Brain pericyte (primary cell): ENCODE measurements at regions not wholly inside any gene's neighbourhood (a gene's known extent, or its start where the extent isn't known, plus 50 kb on each side); places are given as distances from the start of the nearest gene placed in this dataset.
"Not testable (repeated sequence)": the region's sequence is repeated elsewhere in the genome, so short reads cannot be mapped to it uniquely, and the experiment has no call there.

Source experiments
- DNase-seq: peaks from one replicate; pipeline ENCODE4 v3.0.0-alpha.2; 2012; ENCODE audit warnings: low read depth, low spot score

DNA sequence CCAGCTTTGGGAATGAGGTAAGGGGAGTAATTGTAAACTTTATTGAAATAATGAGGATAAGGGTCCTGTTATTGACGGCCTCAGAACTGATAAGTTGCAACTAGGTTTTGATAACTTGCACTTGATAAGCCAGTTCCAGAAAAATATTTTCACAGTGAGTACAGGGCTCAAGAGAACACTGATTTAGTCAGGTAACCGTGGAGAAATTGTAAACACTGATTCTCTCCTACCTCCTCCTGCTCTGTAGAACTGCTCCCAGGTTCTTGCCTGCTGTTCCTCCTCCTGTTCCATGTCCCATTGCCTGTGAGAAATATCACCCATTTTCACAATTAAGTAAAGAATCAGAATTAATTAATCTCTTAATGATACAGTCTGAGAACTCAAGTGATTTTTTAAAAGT, 55.0 kb upstream of the CXXC4 start:
- DNase-seq = no peak

GRCh38 chr4:104559502-104559901, 64.8 kb upstream of the CXXC4 start:
- no peak for DNase-seq

DNA sequence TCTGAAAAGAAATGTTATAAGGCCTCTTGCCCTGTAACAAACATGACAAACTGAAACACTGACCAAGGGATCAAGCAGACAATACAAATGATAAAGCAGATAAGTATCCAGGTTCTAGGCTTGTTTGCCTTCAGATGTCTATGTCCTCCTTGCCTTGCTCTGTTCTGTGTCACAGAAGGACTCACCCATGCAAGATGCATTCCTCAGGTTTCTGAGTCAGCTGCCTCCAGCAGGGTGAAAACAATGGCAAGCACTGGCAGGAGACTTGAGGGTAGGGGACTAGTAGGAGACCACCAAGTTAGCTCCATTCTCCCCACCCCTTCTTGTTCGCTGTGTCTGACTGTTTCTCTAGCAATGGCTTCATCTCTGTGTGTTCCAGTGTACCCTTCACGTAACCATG, 76.6 kb upstream of the CXXC4 start:
- no peak for DNase-seq

- DNase-seq = no peak
Measured at GRCh38 chr4:104574371-104574770, 79.7 kb upstream of the CXXC4 start.

DNA sequence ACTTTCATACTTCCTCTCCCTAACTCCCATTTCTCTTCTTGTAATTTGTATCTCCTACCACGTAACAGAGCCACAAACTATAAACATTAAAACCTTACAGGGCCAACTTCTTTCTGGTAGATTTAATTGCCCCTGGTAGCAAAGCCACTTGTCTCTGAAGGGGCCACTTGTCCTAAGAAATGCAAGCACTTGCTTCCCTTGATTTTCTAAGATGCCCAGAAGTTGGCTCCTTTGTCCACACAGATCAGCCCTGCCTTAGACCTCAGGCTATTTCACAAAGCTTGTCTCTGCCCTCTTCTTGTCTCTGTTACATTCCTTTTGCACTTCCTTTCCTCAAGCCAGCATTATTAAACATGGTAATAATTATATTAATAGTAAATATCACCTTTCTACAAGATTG, 80.6 kb upstream of the CXXC4 start:
- DNase-seq = no peak

DNA sequence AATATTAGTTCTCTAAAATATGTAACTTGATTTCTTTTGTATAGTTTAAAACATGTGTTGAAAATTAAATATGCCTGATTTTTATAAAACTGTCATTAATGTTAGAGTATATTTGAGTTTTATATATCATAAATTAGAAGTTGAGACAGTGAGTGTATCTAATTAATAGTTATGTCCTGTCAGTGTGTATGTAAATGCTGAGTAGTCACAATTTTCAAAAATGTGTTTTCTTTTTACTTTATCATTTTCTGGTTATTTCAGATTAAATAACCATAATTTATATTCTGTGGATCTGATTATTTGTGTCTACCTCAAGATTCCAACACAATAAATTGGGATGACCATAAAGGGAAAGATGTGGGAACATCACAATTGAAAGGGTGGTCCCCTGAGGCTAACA, 82.7 kb upstream of the CXXC4 start:
- DNase-seq = no peak

GRCh38 chr4:104581476-104581875, 86.8 kb upstream of the CXXC4 start:
- not testable (repeated sequence) for DNase-seq

DNA sequence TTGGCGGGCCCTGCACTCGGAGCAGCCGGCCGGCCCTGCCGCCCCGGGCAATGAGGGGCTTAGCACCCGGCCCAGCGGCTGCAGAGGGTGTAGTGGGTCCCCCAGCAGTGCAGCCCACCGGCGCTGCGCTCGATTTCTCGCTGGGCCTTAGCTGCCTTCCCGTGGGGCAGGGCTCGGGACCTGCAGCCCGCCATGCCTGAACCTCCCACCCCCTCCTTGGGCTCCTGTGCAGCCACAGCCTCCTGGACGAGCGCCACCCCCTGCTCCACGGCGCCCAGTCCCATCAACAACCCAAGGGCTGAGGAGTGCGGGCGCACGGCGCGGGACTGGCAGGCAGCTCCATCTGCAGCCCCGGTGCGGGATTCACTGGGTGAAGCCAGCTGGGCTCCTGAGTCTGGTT, 87.4 kb upstream of the CXXC4 start:
- not testable (repeated sequence) for DNase-seq

DNA sequence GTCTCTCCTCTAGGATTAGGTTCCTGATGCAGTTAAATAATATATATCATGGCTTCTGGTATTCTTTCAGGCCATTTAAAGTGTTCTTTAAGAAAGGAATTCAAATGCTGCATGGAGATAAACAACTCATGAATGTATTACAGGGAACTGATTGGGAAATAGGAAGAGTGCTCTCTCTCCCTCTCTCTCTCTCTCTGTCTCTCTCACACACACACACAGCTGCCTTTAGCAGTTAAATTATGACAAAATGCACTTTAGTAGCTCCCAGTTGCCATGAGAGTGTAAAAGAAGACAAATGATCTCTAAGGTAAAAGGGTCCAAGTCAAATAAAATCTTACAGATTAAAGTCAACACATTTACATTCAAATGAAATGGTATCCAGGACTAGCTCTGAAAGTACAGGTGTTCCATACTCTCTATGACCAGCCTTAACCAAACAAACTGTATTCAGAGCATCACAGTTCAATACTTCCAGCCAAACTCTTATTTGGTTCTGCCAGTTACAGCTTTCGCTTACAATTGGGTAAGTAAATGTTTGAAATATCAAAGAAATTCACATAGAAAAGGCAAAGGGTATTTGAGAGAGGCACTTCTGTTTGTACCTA, 94.7 kb upstream of the CXXC4 start:
- no peak for DNase-seq

DNA sequence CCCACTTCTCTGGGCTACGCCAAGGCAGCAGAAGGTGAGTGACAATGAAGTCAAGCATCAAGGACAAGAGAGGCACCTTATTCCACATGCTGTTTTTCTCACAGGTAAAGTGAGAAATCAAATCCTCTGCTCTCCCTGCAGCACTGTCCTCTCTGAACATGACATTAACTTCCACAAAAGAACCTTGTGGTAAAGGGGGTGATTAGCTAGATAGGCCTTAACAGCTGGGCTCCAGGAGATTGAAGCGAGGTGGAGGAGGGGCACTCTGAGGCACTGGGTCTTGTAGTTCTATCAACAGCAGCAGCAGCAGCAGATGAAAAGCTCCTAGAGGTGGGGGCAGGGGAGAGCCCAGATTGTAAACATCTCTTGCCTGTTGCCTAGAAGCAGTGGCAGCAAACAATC, 96.8 kb upstream of the CXXC4 start:
- no peak for DNase-seq

DNA sequence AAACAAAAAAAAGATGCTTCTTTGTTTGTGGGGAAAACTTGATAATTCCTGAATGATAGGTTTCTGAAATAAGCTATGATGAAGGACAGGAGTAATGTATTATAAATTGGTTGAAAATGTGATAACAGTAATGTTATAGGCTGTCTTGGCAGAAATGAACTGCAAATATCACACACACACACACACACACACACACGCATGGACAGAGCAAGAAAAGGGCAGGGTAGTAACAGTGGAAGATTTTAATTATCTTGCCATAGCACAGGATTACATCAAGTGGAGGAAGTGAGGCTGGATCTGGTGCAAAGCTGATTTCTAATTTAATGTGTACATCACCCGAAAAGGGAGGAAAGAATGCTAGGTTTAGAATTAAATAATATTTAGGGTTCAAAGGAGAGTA, 97.5 kb upstream of the CXXC4 start:
- DNase-seq = no peak

DNA sequence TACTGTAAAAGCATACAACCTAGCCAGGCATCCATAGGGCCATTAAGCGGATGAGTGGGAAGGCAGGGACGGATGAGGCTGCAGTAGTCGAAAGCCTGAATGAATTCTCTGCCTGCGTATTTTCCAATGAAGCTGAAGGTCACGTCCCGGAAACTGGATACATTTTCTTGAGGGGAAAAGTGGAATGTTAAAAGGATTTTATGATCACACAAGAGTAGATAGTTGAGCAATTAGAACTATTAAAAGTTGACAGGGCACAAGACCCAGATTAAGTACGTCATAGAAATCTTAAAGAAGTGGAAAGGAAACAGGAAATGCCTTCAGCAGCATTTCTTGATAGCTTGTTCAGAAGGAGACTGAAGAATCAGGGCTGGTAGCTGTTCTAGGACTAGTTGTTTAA, 98.3 kb upstream of the CXXC4 start:
- no peak for DNase-seq

- DNase-seq = no peak
Measured at GRCh38 chr4:104596189-104596588, 101.5 kb upstream of the CXXC4 start.

GRCh38 chr4:104615496-104615895, 120.8 kb upstream of the CXXC4 start:
- DNase-seq = no peak

- DNase-seq = no peak
Measured at GRCh38 chr4:104615926-104616325, 121.2 kb upstream of the CXXC4 start.

DNA sequence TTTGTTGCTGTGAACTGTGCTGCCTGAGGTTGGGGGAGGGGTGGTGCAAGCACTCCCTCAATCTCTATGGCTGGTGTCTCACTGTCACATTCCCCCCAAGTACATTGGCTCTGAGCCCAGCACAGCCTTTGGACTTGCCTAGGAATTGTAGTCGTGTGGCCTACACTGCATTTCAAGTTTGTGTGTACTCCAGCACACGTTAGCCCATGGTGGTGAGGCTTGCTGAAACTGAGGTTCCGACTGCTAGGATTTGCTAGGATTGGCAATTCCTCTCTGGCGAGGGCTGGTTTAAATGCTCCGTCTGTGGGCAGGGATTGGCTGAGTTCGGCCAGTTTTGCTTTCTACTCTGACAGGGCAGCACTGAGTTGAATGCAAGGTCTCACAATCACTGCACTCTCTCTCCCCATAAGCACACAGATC, 121.7 kb upstream of the CXXC4 start:
- no peak for DNase-seq

DNA sequence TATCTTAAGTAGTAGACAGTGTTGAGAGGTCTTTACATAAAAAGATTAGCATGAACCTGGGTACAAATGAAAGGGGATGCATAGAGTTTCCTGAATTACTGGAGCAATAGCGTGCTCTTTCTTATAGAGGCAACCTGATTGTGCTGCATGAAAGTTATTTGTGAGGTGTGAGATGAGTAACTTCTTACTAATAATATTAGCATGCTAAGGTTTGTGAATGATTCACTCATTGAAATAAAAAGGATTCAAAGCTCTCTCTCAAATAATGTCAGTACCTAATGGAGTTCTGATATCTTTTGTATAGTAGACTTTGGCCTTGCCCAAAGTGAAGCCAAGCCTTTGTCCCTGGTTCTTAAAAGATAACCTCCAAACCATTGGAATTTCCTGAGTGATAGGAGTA, 131.0 kb upstream of the CXXC4 start:
- no peak for DNase-seq

- no peak for DNase-seq
Measured at GRCh38 chr4:104629601-104630000, 134.9 kb upstream of the CXXC4 start.

DNA sequence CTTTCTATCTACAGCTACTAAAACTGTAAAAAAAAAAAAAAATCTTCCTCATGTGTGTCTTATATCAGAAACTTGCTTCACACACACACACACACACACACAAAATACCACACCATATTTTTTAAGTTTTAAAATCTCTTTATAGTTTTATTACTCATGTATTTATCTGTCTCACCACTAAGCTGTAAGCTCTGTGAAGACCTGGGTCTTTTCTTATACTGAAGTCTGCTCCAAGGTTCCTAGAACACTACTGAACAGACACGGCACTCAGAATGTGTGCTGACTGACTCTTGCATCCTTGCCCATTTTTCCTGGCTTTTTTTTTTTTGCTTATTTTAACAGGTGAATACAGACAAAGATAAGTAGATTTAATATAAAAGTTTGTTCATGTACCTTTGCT, 135.6 kb upstream of the CXXC4 start:
- DNase-seq = no peak

DNA sequence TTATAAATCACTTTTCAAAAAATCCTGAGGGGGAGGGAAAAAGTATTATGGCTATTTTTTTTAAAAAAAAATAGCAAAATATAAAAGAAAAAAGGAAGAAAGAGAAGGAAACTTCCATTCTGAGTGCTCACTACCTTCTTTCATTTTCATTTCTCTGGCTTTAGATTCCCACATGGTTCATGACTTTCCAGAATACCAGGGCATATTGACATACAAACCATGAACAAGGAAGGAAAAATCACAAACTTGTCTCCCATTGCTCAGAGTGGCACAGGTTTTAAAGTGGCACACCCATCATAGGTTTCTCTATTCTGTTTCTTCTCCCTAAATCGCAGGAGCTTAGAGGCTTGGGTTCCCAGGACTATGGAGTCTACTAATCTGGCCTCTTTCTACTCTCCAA, 136.3 kb upstream of the CXXC4 start:
- no peak for DNase-seq

DNA sequence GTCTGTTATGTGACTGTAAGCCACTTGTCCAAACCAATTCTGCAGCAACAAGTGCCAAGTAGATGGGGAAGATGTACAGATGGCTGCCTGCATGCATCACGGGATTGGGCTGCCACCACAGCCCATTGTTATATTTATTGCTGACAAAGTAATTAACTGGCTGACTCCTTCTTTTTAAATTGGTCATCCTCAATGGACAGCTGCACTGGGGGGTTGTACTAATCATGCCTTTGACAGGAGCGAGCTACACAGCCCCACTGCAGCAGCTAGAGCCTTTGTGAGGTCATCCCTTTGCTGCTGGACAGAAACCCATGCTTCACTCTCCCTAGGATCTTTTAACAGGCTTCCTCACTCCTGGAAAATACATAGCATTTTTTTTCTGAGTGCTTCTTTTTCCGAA, 146.7 kb upstream of the CXXC4 start:
- DNase-seq = no peak

DNA sequence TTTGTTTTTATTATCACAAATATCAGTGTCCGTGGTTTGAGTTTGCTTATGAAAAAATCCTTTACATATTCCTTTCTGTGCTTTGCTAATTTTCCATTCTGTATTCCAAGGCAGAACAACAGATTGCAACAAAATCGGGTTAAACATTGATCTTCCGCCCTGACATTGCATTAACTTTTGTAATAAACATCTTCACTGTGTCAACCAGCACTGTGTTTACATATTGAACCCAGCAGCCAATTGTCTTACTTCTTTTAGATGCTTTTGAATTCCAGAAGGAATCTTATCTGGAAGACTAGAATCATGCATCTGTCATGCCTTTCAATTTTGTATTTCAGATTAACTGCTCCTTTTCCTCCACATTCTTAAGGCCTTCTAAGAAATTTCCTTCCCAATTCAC, 147.8 kb upstream of the CXXC4 start:
- no peak for DNase-seq

DNA sequence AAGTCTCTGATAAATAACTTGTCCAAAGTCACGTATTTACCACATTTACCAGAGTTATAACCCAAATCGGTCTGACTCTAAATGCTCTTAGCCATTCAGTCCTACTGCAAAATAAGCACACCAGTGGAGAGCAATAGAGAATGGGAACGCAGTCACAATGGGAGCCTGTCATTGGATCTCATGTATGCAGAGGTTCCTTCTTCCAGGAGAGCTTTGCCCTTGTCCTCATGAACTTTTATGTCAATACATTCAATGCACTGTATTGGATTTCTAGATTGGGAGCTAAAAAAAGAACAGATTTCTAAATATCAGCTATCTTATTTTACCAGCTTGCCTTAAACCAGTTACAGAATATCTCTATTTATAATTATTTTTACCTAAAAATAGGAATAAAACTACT, 149.1 kb upstream of the CXXC4 start:
- no peak for DNase-seq

DNA sequence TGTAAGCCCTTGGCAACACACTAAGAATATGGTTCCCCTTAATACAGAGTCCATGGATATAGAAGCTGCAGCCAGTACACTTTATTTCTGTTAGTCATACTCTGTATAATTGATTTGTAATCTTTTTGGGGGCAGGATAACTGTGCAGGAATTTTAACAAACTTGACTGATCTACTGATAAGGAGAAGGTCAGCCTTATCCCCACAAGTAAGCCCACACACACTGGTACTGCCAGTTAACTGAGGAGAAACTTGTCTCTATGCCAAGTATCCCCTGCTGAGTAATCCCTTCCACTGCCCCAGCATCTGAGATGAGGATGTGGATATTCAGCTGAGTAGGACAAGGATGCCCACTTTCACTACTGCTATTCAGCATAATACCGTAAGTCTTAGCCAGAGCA, 154.9 kb upstream of the CXXC4 start:
- DNase-seq = no peak
